HG03558 (cell line): ENCODE measurements at regions not wholly inside any gene's neighbourhood (a gene's known extent, or its start where the extent isn't known, plus 50 kb on each side); places are given as distances from the start of the nearest gene placed in this dataset.

Experiments
- ATAC-seq: cut with Tn5 transposase; IDR thresholded peaks from one replicate; pipeline ENCODE4 v1.9.1; 2021; ENCODE audit warnings: moderate number of reproducible peaks; ENCODE audit not compliant: unreplicated experiment; ENCODE audit errors: extremely low read depth

DNA sequence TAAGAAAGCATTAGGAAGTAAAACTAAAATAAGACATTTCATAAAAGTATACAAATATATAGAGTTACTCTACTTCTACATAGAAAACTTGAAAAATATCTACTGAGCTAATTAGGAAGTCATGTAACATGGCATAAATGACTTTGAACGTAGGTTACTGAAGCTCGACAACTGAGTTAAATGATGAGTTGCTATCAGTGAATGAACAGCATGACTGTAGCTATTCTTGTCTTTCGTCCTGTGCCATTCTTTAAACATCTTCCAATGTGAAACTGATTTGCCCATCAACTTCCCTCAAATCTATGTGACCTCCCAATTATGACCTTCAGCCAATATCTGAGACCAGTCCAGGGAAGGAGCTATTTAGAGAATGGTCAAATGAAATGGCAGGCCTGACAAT lies 113.5 kb upstream of the NEBL start:
- ATAC-seq, result no peak

DNA sequence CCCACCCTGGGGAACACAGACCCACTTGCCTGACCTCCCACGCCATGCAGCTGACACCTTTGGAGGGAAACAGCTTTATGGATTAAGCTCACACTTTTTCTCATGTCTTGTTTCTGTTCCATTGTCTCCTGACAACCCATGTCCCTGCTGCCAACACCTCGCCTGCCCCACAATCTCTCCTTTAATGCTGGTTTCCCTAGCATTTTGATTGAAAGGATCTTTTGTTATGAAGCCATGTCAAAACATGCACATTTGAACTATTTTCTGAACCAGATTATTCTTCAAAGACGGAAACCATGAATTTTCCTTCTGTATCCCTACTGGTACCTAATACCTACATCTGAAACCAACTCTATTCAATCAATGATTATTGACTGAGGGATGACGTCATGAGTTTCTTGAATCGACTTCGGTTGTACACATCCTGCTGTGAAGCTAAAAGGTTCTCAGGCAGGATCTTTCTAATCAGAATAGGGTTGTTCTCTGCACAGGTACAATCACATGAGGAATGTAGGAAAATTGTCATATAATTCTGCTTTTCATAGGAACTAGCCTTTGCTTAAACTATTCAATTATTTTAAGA lies 106.2 kb upstream of the NEBL start:
- ATAC-seq, result no peak

DNA sequence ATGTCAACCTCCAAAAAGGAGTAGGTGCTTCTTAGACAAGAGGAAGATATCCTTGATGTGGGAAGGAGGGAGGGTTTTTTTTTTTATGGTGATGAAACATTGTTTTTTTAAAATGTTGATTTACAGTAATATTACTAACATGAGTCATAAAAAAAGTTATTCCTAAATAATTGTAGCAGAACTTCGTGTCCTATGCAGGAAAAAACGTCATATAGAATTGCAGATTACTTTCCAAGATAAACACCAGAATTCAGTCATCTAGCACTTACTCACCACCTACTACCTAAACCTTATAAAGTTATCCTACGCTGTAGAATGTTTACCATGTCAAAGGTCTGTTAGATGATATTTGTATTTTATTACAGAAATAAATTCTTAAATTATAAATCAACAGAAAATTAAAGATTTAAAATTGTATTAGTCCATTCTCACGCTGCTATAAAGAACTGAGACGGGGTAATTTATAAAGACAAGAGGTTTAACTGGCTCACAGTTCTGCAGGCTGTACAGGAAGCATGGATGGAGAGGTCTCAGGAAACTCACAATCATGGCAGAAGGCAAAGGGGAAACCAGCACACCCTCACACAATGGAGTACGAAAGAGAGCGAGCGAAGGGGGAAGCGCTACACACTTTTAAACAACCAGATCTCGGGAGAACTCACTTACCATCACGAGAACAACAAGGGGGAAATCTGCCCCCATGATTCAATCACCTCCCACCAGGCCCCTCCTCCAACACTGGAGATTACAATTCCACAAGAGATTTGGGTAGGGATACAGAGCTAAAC lies 105.2 kb upstream of the NEBL start:
- ATAC-seq, result no peak

DNA sequence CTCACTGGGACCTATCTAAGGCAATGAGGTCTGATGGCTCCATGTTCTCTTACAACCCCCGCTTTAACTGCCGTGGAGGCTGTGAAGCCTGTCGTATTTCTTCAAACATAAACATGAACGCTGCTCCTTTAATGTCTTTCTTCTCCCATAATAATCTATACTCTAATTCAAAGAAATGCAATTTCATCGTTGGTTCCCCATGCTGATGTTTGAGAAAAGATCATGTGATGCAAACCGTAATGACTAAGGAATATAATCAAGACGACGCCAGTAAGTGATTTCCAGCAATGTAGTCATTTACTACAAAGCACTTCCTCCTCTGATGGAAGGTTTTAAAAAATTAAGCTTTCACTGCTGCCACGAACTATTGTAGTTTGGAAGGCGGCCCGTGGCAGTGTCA lies 102.6 kb upstream of the NEBL start:
- no peak for ATAC-seq

DNA sequence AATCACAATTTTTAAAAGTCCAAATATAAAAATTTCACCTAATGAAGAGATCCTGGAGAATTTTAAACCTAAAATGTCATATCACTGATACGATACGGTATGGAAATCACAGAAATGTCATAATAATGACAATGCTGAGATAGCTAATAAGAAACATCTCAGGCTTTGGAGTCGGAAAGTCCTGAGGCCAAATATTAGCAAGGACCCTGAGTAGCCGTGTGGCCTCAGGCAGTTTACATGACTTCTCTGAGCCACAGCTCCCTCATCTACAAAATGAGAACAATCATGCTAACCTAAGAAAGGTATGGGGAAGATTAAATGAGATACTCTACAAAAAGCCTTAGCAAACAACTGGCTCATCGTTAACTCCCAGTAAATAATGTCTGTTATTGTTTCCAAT lies 100.9 kb upstream of the NEBL start:
- no peak for ATAC-seq

DNA sequence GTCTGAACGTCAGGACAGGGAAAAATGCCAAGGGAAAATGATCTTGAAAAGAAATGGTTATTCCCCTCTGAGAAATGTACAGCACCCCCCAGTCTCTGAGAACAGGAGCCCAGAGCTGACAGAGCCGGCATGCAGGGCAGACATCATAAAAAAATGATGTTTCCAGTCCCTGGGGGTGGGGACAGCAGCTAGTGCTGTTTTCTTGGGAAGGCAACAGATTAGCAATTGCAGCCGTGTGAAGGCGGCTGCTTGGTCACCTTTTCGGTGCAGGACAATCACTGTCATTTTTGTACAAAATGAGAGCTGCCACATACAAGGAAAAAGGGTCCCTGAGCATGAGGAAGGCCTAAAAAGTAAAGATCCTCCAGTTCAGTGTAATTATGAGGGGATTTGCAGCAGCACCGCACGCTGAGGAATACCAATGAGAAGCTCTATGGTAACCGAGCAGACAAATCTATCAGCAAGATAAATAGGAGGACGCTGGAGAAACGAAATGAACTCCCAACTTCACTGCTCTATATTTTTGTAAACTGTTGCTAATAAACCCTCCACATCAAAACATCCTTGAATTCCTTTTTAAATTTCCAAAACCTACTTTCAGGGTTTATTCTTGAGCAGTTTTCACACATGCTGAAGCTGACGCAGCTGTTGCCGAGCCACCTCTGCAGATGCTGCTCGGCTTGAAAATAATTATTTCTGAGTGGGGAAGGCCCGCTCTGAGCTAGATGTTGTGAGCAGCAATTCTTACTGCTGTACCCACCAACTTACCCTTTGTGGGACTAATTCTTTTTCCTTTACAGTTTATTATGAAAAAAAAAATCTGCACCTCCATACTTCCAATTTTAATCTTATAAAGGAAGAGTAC lies 98.2 kb upstream of the NEBL start:
- no peak for ATAC-seq

DNA sequence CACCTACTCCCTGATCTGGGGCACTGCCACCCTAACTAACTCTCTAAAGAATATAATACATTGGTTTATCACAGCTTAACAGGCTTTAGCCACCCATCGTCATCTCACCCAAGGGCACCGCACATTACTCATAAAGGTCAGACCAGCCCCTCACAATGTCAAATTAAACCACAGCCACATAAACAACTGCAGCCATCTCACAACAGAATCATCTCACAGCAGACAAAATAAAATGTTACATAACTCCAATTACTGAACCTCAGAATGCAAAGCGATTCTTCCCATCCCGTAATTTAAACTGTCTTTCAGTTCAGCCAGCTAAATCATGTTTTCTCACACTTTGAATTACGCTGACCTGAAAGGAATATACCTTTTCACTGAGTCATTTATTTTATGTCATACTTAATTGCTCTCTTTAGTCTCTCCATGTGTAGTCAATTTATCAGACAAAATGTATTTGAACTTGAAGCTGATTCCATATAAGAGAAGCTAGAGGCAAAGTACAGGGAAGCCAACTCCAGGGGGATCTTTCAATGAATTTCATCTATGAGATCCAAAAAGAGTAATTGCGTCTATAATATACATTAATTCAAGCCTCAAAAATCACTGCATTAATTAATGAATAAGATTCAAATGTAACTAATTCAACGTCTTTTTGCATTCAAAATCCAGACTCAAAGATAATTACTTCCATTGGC lies 96.9 kb upstream of the NEBL start:
- no peak for ATAC-seq

DNA sequence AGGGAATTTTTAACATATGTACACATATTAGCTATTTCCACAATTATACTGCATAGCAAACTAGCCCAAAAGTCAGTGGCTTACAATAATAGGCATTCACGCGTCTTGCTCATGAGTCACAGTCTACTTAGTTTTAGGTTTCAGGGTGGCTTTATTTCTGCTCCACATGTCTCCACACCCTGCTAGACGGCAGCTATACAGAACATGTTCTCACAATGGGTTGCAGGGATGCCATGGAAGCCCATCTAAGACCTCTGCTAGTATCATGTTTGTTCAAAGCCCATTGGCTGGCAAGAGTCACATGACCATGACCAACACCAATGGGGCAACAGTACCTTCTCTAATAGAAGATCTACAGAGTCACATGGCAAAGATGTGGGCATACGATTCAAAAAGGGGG lies 96.3 kb upstream of the NEBL start:
- no peak for ATAC-seq

DNA sequence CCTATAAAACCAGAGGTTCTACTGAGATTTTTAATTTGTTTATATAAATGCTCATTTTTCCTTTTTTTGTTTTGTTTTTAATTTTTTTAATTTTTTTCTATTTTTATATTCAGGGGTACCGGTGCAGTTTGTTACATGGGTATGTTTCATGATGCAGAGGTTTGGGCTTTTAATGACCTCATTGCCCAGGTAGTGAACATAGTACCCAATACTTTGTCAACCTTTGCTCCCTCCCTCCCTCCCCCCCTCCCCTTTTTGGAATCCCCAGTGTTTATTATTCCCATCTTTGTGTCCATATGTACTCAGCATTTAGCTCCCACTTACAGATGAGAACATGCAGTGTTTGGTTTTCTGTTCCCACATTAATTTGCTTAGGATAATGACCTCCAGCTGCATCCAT lies 94.4 kb upstream of the NEBL start:
- ATAC-seq, result no peak

DNA sequence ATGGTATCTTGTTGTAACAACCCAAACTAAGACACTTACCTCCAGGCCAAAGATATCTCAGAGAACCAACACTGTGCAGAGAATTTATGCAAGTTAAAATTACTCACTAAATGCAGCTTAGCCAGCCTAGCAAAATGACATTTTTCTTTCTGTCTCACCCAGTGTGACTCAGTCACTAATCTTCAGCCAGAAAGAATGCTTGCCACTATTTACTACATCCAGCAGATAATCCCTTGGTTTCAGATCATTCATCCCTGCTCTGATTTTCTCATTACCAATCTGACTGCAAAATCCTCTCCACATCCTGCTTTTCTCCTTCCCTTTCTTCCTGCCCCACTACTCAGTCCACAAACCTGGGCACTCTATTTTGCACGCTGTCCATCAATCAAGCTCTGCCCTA lies 93.5 kb upstream of the NEBL start:
- ATAC-seq, result no peak

DNA sequence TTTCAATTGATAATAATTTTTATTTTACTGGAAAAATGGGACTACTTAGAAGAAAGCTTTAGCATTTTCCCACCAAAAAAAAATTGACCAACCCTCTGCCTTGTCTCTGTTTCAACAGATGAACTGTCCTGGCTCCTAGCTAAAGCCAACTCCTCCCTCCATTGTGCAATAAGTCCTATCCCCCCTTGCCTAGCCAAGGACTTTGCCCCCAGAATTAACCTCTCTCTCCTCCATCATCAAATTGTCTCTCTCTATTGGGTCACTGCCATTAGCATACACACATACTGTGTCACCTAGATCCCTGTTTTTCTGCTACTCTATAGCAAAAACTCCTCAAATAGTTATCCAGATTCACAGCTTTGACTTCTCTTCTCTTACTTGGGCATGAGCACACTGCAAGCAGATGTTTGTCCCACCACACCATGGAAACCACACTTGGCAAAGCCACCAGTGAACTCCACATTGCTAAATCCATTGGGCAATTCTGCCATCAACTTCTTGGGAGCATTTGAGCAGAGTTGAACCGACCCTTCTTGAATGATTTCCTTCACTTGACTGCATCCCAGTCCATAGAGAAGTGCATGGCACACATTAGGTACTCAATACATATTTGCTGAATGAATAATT lies 91.4 kb upstream of the NEBL start:
- ATAC-seq, result no peak

DNA sequence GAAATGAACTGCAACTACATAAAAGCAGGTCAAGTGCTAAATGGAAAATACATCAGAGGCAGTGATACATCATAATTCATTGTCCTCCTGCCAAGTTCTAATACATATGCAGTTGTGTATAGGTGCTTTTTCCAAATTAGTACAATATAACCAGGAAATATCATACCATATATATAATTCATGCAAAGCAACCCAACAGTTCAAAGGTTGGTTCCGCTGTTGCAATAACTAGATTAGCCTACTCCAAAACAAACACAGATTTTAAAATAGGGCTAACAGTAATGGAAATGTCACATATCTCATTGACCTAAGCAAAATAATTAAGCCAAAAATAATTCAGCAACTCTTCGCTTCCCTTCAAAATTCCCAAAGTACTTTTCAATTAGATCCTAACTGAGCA lies 88.9 kb upstream of the NEBL start:
- no peak for ATAC-seq

DNA sequence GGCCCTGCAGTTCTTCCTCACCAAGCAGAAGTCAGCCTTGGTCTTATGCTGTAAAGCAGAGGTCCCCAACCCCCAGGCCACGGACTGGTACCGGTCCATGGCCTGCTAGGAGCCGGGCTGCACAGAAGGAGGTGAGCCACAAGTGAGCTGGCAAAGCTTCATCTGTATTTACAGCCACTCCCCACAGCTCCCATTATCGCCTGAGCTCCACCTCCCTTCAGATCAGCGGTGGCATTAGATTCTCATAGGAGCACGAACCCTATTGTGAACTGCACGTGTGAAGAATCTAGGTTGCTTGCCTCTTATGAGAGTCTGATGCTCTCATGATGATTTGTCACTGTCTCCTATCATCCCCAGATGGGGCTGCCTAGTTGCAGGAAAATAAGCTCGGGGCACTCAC lies 87.6 kb upstream of the NEBL start:
- no peak for ATAC-seq

DNA sequence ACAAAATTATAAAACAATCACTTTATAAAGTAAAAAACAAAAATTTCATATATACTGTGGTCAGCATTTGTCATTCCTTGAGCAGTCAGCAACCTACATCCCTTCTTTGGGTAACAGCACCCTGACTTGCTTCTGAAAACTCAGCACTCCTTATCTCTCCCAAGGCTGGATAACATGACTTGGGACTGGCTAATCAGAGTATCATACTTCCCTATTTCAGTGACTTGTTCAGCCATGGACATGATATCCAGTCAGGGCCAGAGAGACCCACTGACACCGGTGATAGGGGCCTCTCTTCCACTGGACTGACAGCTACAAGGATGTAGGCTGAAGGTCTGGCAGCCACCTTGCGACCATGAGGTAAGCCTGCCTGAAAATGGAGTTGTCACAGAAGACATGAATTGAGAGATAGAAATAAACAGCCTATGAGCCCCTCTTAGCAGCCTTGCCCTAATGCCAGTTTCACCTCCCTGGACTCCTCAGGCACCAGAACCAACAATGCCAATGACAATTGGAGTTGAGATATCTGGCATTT lies 84.4 kb upstream of the NEBL start:
- no peak for ATAC-seq

DNA sequence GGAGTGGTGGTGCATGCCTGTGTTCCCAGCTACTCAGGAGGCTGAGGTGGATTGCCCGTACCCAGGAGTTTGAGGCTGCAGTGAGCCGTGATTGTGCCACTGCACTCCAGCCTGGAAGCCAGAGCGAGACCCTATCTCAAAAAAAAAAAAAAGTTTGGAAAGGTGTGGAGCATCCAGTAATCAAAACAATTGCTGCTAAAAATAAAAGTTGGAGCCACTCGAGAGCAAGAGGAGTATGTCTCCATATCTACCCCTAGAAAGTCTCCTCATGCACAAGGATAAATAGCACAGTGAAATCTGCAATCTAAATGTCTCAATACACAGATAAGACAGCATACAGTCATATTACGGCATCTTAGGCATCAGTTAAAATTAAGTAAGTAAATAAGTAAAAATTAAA lies 81.5 kb upstream of the NEBL start:
- ATAC-seq, result no peak

DNA sequence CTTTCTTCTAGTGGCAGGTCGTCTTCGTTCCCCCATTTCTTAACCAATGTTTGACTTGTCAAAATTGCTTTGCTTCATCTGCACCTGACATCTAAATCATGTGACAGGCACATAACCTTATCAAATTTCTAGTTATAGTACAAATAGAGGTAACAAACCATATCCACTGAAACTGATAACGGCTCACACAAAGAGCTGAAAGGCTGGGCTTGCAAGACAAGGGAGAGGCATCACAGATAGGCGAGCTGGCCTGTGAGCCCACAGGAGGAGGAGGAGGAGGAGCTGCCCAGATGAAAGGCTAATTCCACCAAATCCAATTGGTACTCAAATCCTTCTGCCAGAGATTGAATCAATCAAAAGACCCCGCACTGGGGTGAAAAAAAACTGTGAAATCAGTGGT lies 80.2 kb upstream of the NEBL start:
- ATAC-seq, result no peak

DNA sequence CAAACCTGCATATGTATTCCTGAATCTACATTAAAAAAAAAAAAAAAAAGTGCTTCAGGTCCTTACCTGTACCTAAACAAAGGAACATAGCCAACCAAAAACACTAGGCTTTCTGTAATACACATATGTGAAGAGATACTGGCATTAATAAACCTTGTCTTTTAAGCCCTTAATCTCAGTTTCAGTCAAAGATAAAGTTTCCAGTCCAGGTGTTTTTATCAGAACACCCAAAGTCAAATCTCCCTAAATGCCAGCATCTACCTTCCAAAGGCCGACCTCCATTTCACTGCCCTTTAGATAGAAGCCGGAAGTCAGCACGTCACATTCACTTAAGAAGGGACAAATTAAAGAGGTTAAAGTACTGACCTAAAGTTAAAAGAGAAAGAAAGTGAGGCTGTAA lies 79.8 kb upstream of the NEBL start:
- ATAC-seq, result no peak

DNA sequence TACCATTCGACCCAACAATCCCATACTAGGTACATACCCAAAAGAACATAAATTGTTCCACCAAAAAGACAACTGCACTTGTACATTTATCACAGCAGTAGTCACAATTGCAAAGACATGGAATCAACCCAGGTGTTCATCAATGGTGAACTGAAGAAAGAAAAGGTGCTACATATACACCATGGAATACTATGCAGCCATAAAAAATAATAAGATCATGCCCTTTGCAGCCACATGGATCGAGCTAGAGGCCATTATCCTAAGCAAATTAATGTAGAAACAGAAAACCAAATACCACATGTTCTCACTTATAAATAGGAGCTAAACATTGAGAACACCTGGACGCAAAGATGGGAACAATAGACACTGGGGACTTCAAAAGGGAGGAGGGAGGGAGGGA lies 79.3 kb upstream of the NEBL start:
- no peak for ATAC-seq

DNA sequence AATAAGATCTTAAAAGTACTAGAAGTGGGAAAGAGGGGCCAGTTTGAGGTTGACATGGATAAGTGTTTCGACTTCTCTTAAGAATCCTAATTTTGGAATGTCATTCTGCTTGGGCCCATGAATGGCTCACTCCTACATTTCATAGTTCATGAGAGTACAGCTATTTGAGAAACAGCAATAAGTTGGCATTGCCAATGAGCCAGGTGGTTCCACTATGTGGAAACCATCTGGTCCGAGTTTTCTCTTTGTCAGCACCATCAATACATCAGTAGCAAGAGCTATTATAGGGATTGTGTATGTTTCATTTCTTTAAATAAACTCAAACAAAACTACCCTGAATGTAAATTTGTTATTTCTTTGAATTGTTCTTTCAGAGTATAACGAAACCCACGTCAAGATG lies 78.1 kb upstream of the NEBL start:
- ATAC-seq, result no peak

DNA sequence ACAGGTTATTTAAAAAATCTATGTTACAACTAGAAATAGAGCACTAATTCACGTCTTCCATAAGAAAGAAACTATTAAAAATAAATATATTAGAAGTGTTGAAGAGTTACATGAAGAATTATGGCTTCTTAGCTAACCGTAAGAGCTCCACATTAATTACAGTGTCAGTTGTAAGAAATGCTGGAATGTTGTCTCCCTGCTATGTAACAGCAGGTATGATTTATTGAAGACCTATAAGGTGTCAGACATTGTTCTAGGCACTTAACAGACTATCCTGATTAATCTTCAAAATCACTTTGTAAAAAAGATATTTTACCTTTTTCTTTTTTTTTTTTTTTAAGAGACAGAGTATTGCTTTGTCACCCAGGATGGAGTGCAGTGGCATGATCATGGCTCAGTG lies 75.8 kb upstream of the NEBL start:
- no peak for ATAC-seq
